ENCODE measurements at regions not wholly inside any gene's neighbourhood (a gene's known extent, or its start where the extent isn't known, plus 50 kb on each side); places are given as distances from the start of the nearest gene placed in this dataset.
A peak's percentile ranks its signal among the peaks of the same experiment; 100 is the strongest.
"Not testable (repeated sequence)": the region's sequence is repeated elsewhere in the genome, so short reads cannot be mapped to it uniquely, and the experiment has no call there.

- FAIRE-seq (no peak), DNase-seq (ENCODE audit: low read depth, low spot score) (no peak)
- H3K9me3 ChIP-seq (ENCODE audit: control insufficient read depth, low read depth, low read length): no peaks in the 10 kb centered on the region
- H3K27me3 ChIP-seq (ENCODE audit: control insufficient read depth, extremely low read depth, insufficient read depth, low read length): peaks cover 2% of the 10 kb centered on the region
- no peak overlapping the region for H3K4me3 ChIP-seq (ENCODE audit: control insufficient read depth in 2 of 3, extremely low read depth in 1 of 3, insufficient read depth in 2 of 3, low read depth in 1 of 3, low read length in 3 of 3)
- no peaks in the 10 kb centered on the region for H3K4me1 ChIP-seq (ENCODE audit: control insufficient read depth, extremely low read depth, insufficient read depth, low read length)
- no peaks in the 10 kb centered on the region for H4K20me1 ChIP-seq (ENCODE audit: control insufficient read depth, extremely low read depth, insufficient read depth, low read length)
- no peak overlapping the region for H3K4me2 ChIP-seq (ENCODE audit: control insufficient read depth, extremely low read depth, insufficient read depth, low read depth, low read length)
- no peaks in the 10 kb centered on the region for H3K79me2 ChIP-seq (ENCODE audit: control insufficient read depth, insufficient read depth, low read length)
- no peak overlapping the region for H3K27ac ChIP-seq (ENCODE audit: control insufficient read depth, insufficient read depth, low read length)
- H2AFZ ChIP-seq (ENCODE audit: control insufficient read depth, low read length): no peak overlapping the region
- H3K36me3 ChIP-seq (ENCODE audit: control insufficient read depth in 2 of 2, extremely low read depth in 1 of 2, insufficient read depth in 2 of 2, low read length in 2 of 2): no peaks in the 10 kb centered on the region
- dilution Hi-C loops (cut with MboI; ENCODE audit: extremely low pct_ligation_motif_present, low sequenced_read_pairs): no loop called here
- no peaks in the 10 kb centered on the region for H3K9me1 ChIP-seq (ENCODE audit: control insufficient read depth, extremely low read depth, insufficient read depth, low read length)
- TF ChIP-seq EZH2 (IDR thresholded peaks at IDR 0.05; ENCODE audit: low read length): no peak
- no peak for TF ChIP-seq CTCF (optimal IDR thresholded peaks at IDR 0.05 in 1 of 3, IDR thresholded peaks at IDR 0.05 in 1 of 3, conservative IDR thresholded peaks at IDR 0.05 in 1 of 3; ENCODE audit: extremely low read depth in 1 of 3, insufficient read depth in 2 of 3, low read length in 3 of 3)
- H3K9ac ChIP-seq (ENCODE audit: control insufficient read depth, extremely low read depth, insufficient read depth, low read length): no peak overlapping the region
These were observed 248.8 kb downstream of the SHOX2 start for GRCh38 chr3:157857440-157857839.

DNA sequence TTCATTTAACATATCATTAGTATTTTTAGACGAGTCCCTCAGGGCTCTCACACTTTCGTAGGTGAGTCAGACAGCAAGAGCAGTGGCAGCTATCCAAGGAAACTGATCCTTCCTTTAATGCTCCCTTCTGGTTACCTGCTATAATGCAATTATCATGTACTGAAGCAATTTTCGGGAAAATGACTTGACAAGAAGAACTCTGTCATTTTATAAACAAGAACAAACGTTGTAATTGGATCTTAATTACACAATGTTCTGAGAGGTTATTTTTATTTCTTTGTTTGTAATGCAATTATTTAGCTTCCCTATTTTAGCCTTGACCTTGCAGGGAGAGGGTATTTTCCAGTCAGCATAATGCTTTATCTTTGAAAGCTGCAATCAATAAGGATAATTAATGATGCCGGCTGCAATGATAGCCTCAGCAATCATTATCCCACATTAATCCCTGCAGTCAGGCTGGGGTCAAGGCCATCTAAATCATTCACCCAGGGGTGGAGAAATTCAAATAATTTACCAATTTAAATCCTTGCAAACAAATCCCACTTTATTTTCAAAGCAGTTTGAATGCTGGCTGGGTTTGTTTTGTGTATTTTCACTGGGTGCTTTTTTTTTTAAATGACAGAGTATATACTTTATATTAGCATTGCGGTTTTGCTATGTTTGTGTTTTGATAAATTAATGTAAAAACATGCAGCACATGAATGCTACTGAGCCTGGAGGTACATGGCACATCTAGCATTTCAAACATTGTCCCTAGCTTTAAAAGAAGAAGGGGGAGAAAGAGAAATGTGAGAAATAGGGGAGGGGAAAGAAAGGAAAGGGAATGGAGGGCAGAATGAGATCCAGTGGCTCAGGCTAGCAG is 249.9 kb downstream of the SHOX2 start:
- no peak overlapping the region for H3K4me3 ChIP-seq (ENCODE audit: control insufficient read depth in 2 of 3, extremely low read depth in 1 of 3, insufficient read depth in 2 of 3, low read depth in 1 of 3, low read length in 3 of 3)
- no peaks in the 10 kb centered on the region for H3K79me2 ChIP-seq (ENCODE audit: control insufficient read depth, insufficient read depth, low read length)
- H3K4me1 ChIP-seq (ENCODE audit: control insufficient read depth, extremely low read depth, insufficient read depth, low read length): no peaks in the 10 kb centered on the region
- dilution Hi-C loops (cut with MboI; ENCODE audit: extremely low pct_ligation_motif_present, low sequenced_read_pairs): no loop called here
- peak; percentile 17 for FAIRE-seq
- H3K9ac ChIP-seq (ENCODE audit: control insufficient read depth, extremely low read depth, insufficient read depth, low read length): no peak overlapping the region
- DNase-seq (ENCODE audit: low read depth, low spot score): no peak
- H4K20me1 ChIP-seq (ENCODE audit: control insufficient read depth, extremely low read depth, insufficient read depth, low read length): no peaks in the 10 kb centered on the region
- H3K9me3 ChIP-seq (ENCODE audit: control insufficient read depth, low read depth, low read length): no peaks in the 10 kb centered on the region
- TF ChIP-seq CTCF (optimal IDR thresholded peaks at IDR 0.05 in 1 of 3, IDR thresholded peaks at IDR 0.05 in 1 of 3, conservative IDR thresholded peaks at IDR 0.05 in 1 of 3; ENCODE audit: extremely low read depth in 1 of 3, insufficient read depth in 2 of 3, low read length in 3 of 3) (no peak), EZH2 (IDR thresholded peaks at IDR 0.05; ENCODE audit: low read length) (no peak)
- H3K4me2 ChIP-seq (ENCODE audit: control insufficient read depth, extremely low read depth, insufficient read depth, low read depth, low read length): no peak overlapping the region
- no peak overlapping the region for H3K27ac ChIP-seq (ENCODE audit: control insufficient read depth, insufficient read depth, low read length)
- peaks cover 2% of the 10 kb centered on the region for H3K27me3 ChIP-seq (ENCODE audit: control insufficient read depth, extremely low read depth, insufficient read depth, low read length)
- no peaks in the 10 kb centered on the region for H3K9me1 ChIP-seq (ENCODE audit: control insufficient read depth, extremely low read depth, insufficient read depth, low read length)
- H3K36me3 ChIP-seq (ENCODE audit: control insufficient read depth in 2 of 2, extremely low read depth in 1 of 2, insufficient read depth in 2 of 2, low read length in 2 of 2): no peaks in the 10 kb centered on the region
- H2AFZ ChIP-seq (ENCODE audit: control insufficient read depth, low read length): no peak overlapping the region

DNA sequence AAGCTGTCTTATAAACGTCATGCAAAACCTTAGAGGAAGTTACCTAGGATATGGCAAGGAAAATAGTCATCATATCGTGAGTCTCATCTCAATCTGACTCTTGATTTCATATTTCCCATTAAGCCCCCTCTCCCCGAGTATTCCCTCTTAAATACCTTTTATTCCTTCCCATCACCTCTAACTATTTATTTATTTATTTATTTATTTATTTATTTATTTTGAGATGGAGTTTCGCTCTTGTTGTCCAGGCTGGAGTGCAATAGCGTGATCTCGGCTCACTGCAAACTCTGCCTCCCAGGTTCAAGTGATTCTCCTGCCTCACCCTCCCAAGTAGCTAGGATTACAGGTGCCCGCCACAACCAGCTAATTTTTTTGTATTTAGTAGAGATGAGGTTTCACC is 260.4 kb downstream of the SHOX2 start:
- H3K9ac ChIP-seq (ENCODE audit: control insufficient read depth, extremely low read depth, insufficient read depth, low read length); H3K4me3 ChIP-seq (ENCODE audit: control insufficient read depth in 2 of 3, extremely low read depth in 1 of 3, insufficient read depth in 2 of 3, low read depth in 1 of 3, low read length in 3 of 3); H3K79me2 ChIP-seq (ENCODE audit: control insufficient read depth, insufficient read depth, low read length); dilution Hi-C loops (cut with MboI; ENCODE audit: extremely low pct_ligation_motif_present, low sequenced_read_pairs); H2AFZ ChIP-seq (ENCODE audit: control insufficient read depth, low read length); H3K4me1 ChIP-seq (ENCODE audit: control insufficient read depth, extremely low read depth, insufficient read depth, low read length); H3K27ac ChIP-seq (ENCODE audit: control insufficient read depth, insufficient read depth, low read length); H3K4me2 ChIP-seq (ENCODE audit: control insufficient read depth, extremely low read depth, insufficient read depth, low read depth, low read length); DNase-seq (ENCODE audit: low read depth, low spot score); H3K9me1 ChIP-seq (ENCODE audit: control insufficient read depth, extremely low read depth, insufficient read depth, low read length); H3K9me3 ChIP-seq (ENCODE audit: control insufficient read depth, low read depth, low read length); H3K27me3 ChIP-seq (ENCODE audit: control insufficient read depth, extremely low read depth, insufficient read depth, low read length); H4K20me1 ChIP-seq (ENCODE audit: control insufficient read depth, extremely low read depth, insufficient read depth, low read length); H3K36me3 ChIP-seq (ENCODE audit: control insufficient read depth in 2 of 2, extremely low read depth in 1 of 2, insufficient read depth in 2 of 2, low read length in 2 of 2); FAIRE-seq: not testable (repeated sequence)
